COLO668 (cell line): ENCODE measurements at regions not wholly inside any gene's neighbourhood (a gene's known extent, or its start where the extent isn't known, plus 50 kb on each side); places are given as distances from the start of the nearest gene placed in this dataset.
"Not testable (repeated sequence)": the region's sequence is repeated elsewhere in the genome, so short reads cannot be mapped to it uniquely, and the experiment has no call there.

ENCODE experiments used
- DNase-seq: peaks from one replicate; lab custom pipeline; 2025; ENCODE audit not compliant: unreplicated experiment; lab: John Stamatoyannopoulos, UW

DNA sequence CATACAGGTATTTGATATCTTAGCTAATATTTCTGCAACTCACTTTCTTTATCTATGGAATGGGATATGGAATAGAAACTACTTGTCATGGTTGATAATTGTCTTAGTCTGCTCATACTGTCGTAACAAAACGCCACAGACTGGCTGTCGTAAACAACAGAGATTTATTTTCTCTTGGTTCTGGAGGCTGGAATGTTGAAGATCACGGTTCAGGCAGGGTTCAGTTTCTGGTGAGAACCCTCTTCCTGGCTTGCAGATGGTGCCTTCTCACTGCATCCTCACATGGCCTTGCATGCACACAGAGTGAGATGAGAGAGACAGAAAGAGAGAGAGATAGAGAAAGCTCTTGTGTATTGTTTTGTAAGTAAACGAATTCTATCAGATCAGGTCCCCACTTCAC is 332.7 kb upstream of the MAGI2 start:
- no peak for DNase-seq

DNA sequence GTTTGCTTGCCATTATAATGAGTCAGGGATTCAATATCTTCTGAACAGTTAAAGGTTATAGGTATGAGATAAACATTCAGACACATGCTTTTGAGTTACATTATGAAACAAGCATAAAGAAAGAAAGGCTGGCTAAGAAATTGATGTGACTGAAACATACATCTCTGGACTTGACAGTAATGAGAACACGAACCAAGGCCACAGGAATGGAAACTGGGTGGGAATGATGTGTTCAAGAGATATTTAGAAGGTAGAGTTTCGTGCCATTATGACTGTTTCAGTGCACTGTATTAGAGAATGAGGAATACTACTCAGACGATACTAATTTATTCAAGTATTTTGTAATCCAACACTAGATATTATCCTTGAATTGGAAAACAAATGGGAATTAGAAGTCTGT is 332.1 kb upstream of the MAGI2 start:
- no peak for DNase-seq

DNA sequence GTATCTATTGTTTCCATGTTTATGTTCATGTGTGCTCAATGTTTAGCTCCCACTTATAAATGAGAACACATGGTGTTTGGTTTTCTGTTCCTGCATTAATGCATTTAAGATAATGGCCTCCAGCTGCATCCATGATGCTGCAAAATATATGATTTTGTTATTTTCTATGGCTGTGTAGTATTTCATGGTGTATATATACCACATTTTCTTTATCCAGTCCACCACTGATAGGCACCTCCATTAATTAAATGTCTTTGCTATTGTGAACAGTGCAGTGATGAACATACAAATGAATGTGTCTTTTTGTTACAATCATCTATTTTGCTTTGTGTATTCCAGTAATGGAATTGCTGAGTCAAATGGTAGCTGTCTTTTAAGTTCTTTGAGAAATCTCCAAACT is 329.4 kb upstream of the MAGI2 start:
- no peak for DNase-seq

DNA sequence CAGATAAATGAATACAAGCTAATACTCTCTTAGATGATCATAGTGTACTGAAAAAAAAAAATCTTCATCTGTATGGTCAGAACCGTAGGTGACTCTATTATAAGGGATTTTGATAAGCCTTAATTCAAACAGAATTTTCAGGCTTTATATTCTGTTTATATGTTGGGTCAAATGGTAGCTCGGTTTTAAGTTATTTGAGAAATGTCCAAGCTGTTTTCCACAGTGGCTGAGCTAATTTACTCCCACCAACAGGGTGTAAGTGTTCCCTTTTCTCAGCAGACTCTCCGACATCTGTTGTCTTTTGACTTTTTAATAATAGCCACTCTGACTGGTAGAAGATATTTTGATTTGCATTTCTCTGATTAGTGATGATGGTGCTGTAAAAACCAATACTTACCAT is 328.8 kb upstream of the MAGI2 start:
- DNase-seq = no peak

DNA sequence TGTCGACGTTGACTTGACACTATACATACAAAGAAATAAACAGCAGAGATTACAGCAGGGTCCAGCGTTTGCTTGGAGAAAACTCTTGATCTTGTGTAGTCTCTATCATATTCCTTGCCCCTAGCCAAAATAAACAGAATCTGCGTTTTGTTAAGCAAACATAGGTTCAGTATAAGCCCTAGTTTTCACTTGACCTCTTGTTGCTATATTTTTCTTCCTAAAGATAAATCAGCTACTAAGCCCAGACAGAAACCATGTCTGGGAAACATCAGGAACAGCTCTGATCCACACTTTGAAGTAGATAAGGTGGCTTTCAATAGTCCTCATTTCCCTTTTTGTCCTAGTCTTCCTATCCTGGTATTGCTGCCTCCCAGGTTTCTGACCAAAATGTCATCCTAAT is 328.2 kb upstream of the MAGI2 start:
- no peak for DNase-seq

DNA sequence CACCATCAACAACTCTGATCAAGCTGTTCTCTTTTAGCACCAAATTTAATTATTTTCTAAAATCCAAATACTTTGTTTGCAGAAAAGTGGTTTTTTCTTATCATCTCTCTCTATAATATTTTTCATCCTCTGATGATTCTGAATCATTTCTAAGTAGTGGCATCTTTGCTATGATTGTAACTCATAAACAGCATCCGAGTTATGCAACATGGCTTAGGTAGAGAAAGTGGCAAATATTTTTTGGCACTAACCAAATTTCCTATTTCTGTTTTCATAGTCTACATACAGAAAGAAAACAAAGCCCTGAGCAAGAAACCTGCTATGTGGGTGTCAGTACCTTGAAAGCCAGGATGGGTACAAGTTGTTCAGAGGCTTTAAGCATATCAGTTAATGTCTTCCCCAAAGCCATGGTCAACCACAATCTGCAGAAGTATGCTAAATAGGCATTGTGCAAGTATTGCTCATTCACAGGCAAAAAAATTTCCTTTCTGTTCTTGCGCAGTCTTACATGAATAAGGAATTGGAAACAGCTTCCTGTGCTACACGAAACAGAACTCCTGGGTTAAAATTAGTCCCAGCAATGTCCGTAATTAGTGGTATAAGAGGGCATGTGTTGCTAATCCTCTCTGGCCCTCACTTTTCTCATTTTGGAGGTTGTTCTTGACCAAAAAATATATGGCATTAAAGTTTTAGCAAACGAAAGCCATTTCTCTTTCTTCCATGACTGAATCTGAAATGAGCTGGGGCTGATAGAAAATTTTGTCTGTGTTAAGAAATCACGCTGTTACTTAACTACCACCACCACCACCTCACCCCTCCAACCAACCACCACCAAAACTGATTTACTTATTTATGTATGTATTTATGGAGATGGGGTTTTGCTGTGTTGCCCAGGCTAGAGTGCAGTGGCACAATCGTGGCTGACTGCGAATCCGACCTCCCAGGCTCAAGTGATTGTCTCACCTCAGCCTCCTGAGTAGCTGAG is 325.6 kb upstream of the MAGI2 start:
- DNase-seq = no peak

DNA sequence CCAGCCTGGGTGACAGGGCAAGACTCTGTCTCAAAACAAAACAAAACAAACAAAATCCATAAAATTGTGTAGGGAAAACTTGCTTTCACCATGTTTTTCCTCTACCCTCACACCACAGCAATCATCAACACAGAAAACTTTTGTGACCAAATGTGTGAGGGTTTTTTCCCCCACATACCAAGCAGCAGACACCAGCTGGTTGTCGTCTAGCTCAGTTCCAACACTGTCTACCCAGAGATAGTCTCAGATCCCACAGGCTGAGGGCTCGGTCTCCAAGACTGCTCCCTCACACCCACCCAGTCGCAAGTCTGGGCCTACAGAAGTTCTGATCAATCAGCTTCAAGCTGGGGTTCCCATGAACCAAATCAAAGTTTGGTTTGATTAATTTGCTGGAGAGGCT is 322.4 kb upstream of the MAGI2 start:
- no peak for DNase-seq

DNA sequence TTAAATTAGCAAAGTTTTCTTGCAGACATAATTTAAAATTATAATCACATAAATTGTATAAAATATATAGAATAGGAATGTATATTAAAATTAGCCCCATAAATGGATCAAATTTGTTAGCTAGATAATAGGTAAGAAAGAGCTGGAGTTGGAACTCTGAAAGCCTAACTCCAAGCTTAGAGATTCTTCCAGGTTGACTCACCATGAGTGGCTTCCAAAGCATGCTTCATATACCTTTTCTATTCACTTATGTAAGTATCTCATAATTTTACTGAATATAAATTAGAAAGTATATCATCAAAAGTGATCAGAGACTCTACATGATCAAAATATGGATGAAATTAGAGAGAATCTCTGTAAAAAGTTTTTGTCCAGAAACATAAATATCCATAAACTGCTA is 320.7 kb upstream of the MAGI2 start:
- no peak for DNase-seq

DNA sequence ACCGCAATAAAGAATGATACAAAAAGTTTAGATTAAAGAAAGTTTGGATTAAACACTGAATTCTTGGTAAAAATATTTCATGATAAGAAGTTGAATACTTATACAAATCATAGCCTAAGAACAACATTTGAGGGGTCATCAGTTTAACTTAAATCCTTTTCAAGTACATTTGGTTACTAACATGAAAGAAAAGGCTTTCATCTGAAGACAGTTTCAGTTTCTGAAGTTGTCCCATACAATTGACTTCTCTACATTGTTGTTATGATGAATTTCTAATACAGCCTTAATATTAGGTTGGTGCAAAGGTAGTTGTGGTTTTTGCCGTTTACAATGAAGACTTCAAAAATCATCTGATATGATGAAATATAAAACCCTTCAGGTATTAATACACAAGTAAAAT is 317.5 kb upstream of the MAGI2 start:
- no peak for DNase-seq

DNA sequence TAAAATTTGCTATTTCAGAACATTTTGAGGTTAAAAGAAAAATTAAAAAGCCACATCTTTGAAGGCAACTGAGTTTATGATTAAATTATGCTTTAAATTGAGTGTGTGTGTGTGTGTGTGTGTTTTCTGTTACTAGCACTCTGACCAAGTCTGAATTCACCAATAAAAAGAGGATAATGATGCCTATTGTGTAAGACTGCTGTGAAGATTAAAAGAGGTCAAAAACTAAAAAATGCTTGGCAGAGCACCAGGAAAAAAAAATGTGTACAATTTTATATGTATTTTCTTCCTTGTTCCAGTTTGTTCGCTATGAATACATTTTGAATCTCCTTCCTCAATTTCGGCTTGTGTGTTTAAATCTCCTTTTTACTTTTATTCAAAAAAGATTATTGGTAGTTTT is 316.6 kb upstream of the MAGI2 start:
- DNase-seq = no peak

DNA sequence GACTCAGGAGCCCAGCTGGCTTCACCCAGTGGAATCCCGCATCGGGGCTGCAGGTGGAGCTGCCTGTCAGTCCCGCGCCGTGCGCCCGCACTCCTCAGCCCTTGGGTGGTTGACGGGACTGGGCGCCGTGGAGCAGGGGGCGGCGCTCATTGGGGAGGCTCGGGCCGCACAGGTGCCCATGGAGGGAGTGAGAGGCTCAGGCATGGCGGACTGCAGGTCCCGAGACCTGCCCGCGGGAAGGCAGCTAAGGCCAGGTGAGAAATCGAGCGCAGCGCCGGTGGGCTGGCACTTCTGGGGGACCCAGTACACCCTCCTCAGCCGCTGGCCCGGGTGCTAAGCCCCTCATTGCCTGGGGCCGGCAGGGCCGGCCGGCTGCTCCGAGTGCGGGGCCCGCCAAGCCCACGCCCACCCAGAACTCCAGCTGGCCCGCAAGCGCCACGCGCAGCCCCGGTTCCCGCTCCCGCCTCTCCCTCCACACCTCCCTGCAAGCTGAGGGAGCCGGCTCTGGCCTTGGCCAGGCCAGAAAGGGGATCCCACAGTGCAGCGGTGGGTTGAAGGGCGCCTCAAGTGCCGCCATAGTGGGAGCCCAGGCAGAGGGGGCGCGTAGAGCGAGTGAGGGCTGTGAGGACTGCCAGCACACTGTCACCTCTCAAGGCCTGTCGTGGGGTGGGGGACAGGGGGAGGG is 314.6 kb upstream of the MAGI2 start:
- DNase-seq = not testable (repeated sequence)

DNA sequence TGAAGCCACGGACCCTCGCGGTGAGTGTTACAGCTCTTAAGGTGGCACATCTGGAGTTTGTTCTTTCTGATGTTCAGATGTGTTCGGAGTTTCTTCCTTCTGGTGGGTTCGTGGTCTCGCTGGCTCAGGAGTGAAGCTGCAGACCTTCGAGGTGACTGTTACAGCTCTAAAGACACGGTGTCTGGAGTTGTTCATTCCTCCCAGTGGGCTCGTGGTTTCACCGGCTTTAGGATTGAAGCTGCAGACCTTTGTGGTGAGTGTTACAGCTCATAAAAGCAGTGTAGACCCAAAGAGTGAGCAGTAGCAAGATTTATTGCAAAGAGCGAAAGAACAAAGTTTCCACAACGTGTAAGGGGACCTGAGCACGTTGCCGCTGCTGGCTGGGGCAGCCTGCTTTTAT is 313.7 kb upstream of the MAGI2 start:
- DNase-seq = not testable (repeated sequence)

DNA sequence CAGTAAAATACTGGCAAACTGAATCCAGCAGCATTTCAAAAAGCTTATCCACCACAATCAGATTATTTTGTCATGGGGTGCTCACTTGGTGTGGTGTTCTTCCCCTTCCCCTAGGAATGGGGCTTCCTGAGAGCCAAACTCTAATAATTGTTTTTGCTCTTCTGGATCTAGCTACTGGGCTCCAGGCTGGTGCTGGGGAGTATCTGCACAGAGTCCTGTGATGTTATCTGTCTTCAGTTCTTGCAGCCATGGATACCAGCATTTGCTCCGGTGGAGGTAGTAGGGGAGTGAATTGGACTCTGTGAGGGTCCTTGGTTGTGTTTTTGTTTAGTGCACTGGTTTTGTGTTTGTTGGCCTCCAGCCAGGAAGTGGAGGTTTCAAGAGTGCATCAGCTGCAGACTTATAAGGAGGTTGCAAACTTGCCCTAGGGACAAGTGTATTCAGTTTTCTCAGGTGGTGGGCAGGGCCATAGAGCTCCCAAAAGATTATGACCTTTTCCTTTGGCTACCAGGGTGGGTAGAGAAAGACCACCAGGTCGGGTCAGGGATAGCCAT is 308.5 kb upstream of the MAGI2 start:
- DNase-seq = no peak

DNA sequence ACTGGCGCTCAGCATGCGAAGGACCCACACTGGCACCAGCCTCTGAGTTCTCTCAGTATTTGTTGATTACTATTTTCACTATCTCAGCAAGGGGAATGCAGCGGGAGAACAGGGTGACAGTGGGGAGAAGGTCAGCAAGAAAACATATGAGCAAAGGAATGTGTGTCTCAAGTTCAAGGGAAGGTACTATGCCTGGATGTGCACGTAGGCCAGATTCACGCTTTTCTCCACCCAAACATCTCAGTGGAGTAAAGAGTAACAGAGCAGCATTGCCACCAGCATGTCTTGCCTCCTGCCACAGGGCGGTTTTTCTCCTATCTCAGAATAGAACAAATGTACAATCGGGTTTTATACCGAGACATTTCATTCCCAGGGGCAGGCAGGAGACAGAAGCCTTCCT is 297.5 kb upstream of the MAGI2 start:
- not testable (repeated sequence) for DNase-seq

DNA sequence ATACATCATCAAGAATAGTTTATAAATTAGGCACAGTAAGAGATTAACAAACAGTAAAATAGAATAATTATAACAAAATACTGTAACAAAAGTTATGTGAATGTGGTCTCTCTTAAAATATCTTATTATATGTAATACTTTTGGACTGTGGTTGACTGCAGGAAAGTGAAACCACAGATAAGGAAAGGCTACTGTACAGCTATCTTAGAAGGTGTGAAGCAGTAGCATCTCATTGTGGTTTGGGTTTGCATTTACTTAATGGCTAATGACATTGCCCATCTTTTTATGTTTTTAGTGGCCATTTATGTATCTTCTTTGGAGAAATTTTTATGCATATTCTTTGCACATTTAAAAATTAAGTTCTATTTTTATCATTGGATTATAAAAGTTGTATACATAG is 296.4 kb upstream of the MAGI2 start:
- no peak for DNase-seq

DNA sequence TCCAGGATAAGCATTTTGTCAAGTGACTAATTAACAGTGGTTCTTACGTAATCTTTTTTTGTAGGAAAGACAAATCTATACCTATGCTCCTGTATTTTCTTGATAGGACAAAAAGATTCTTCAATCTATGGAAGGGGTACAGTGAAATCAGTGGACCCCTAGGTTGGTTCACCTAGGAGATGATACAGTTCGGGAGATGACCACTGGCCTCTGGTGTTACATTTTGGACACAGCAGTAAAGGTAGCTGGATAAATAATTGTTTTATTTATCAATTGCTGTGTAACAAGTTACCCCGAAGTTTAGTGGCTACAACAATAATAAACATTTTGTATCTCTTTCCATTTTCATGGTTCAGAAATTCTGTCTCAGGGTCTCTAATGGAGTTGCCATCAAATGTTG is 288.2 kb upstream of the MAGI2 start:
- no peak for DNase-seq

DNA sequence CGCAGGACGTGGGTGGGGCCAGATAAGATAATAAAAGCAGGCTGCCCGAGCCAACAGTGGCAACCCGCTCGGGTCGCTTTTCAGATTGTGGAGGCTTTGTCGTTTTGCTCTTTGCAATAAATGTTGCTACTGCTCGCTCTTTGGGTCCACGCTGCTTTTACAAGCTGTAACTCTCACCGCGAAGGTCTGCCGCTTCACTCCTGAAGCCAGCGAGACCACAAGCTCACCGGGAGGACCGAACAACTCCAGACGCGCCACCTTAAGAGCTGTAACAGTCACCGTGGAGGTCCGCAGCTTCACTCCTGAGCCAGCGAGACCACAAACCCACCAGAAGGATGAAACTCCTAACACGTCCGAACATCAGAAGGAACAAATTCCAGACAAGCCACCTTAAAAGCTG is 286.6 kb upstream of the MAGI2 start:
- DNase-seq = no peak

DNA sequence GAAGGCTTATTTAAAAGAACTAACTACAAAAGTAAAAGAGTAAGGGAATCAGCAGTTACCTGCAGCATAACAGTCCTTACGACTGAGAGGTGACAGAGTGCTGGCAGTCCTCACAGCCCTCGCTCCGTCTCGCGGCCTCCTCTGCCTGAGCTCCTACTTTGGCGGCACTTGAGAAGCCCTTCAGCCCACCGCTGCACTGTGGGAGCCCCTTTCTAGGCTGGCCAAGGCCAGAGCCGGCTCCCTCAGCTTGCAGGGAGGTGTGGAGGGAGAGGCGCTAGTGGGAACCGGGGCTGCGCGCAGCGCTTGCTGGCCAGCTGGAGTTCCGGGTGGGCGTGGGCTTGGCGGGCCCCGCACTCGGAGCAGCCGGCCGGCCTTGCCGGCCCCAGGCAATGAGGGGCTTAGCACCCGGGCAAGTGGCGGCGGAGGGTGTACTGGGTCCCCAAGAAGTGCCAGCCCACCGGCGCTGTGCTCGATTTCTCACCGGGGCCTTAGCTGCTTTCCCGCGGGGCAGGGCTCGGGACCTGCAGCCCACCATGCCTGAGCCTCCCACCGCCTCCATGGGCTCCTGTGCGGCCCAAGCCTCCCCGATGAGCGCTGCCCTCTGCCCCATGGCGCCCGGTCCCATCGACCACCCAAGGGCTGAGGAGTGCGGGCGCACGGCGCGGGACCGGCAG is 285.7 kb upstream of the MAGI2 start:
- not testable (repeated sequence) for DNase-seq

DNA sequence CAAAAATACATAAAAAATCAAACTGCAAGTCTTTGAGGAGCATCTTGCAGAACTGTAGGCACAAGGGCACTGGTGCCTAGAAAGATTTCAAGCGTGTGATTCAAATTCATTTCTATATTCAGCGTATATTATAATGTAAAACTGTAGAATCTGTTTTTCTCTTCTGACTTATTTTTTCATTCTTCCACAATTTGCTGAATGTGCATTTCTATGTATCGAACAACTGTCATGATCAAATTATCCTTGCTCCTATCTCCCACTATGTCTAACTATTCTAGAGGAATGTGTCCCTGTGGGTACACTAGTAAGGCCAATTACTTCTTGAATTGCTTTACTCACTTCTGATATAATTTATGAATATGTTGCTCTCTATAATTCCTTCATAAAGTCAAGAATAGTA is 283.0 kb upstream of the MAGI2 start:
- no peak for DNase-seq

DNA sequence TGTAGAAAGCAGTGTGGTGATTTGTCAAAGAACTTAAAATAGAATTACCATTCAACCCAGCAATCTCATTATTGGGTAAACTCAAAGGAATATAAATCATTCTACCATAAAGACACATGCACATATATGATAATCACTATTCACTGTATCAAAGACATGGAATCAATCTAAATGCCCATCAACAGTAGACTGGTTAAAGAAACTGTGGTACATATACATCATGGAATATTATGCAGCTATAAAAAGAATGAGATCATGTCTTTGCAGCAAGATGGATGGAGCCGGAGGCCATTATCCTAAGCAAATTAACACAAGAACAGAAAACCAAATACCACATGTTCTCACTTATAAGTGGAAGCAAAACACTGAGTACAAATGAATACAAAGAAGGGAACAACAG is 281.5 kb upstream of the MAGI2 start:
- DNase-seq = no peak

DNA sequence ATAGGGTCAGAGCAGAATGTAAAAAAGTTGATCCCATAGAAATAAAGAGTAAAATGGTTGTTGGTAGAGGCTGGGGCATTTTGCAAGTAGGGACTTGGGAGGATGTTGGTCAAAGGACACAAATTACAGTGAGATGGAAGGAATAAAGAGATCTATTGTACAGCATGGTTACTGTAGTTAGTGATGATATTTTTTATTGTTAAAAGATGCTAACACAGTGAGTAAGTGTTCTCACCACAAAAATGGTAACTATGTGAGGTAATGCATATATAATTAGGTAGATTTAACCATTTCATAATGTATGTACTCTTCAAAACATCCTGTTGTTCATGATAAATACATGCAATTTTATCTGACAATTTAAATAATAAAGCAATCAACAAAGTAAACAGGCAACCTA is 280.7 kb upstream of the MAGI2 start:
- no peak for DNase-seq

DNA sequence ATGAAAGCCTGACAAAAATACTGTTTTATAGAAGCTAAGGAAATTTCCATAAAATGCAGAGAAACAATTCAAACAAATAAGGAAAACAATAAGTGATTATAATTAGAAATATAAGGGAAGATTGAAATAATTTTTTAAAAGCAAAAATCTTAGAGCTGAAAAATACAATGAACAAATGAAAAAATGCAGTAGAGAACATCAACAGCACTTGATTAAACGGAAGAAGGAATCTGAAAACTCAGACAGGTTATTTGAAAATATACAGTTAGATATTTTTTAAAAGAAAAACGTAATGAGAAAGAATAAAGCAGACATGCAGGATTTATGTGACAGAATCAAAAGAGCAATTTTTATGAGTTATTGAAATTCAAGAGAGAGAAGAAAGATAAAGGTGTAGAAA is 279.1 kb upstream of the MAGI2 start:
- no peak for DNase-seq
